ENCODE measurements at regions not wholly inside any gene's neighbourhood (a gene's known extent, or its start where the extent isn't known, plus 50 kb on each side); places are given as distances from the start of the nearest gene placed in this dataset.
"Not testable (repeated sequence)": the region's sequence is repeated elsewhere in the genome, so short reads cannot be mapped to it uniquely, and the experiment has no call there.

DNA sequence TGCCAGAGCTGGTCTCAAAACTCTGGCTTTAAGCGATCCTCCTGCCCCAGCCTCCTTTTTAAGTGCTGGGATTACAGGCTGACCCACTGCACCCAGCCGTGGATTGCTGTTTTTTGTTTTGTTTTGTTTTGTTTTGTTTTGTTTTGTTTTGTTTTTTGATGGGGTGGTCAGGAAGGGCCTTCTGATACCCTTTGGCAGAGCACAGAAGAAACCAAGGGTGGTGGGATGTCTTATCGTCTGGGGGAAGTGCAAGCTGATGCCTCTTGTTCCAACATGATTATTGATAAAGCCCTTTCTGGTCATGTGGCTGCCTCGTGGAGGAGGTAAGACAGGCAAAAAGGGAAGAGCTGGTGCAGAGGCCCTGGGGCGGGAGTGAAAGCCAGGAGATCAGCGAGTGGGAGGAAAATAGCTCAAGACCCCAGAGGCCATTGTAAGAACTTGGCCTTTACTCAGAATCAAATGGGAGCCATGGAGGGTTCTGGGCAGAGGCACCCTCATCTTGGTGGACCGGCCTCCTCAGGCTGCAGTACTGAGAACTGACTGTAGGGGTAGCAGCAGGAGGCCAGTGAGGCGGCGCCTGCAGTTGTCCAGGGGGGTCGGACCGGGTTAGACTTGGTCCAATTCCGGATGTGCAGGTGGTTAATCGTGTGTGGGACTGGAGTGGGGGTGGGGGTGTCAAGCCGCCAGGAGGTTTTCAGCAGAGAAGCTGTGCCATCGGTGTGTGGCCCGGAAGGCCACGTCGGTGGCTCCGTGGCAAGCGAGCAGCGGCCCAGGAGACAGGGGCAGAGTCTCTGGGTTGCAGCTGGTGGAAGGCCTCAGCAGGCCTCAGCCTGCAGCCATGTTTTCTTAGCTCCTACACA, 84.4 kb upstream of the GSE1 start:
- Mint-ChIP-seq H3K4me3 (no peak overlapping the region), H3K36me3 (ENCODE audit: low read depth) (no peaks in the 10 kb centered on the region), H3K27ac (peak overlapping the region in 2 of 3 experiments; percentile 27 to 73), H3K9me3 (no peaks in the 10 kb centered on the region), H3K4me1 (peaks cover 52% of the 10 kb centered on the region), H3K27me3 (ENCODE audit: low read depth) (no peaks in the 10 kb centered on the region)
- TF ChIP-seq, protein P1, sequence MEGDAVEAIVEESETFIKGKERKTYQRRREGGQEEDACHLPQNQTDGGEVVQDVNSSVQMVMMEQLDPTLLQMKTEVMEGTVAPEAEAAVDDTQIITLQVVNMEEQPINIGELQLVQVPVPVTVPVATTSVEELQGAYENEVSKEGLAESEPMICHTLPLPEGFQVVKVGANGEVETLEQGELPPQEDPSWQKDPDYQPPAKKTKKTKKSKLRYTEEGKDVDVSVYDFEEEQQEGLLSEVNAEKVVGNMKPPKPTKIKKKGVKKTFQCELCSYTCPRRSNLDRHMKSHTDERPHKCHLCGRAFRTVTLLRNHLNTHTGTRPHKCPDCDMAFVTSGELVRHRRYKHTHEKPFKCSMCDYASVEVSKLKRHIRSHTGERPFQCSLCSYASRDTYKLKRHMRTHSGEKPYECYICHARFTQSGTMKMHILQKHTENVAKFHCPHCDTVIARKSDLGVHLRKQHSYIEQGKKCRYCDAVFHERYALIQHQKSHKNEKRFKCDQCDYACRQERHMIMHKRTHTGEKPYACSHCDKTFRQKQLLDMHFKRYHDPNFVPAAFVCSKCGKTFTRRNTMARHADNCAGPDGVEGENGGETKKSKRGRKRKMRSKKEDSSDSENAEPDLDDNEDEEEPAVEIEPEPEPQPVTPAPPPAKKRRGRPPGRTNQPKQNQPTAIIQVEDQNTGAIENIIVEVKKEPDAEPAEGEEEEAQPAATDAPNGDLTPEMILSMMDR (IDR thresholded peaks at IDR 0.05; ENCODE audit: unreplicated experiment in 3 of 3): peak in 2 of 3 experiments; percentile 22 to 41

GRCh38 chr16:85529489-85530369, 83.4 kb upstream of the GSE1 start:
- H3K9me3 Mint-ChIP-seq: no peaks in the 10 kb centered on the region
- no peaks in the 10 kb centered on the region for H3K27me3 Mint-ChIP-seq (ENCODE audit: low read depth)
- H3K4me1 Mint-ChIP-seq: peaks cover 56% of the 10 kb centered on the region
- H3K4me3 Mint-ChIP-seq: no peak overlapping the region
- H3K27ac Mint-ChIP-seq: peak overlapping the region in 1 of 3 experiments; percentile 55
- no peaks in the 10 kb centered on the region for H3K36me3 Mint-ChIP-seq (ENCODE audit: low read depth)
- TF ChIP-seq, protein P1 (IDR thresholded peaks at IDR 0.05; ENCODE audit: unreplicated experiment in 3 of 3): no peak

DNA sequence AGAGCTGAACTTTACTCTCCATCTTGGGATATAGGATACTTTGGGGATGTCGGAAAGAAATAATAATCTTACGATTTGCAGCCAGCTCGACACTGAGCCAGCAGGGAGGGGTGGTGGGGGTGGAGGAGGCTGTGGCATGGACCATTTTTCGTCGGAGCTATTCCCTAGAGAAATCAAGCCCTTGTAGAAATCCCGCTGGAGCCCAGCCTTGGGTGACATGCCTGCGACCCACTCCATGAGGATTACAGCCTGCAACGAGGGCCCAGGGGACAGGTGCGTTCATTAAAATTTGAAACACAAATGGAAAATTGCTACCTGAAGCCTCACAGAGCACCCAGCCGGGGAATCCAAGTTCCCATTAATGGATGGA, 82.8 kb upstream of the GSE1 start:
- TF ChIP-seq, protein P1 (IDR thresholded peaks at IDR 0.05; ENCODE audit: unreplicated experiment in 3 of 3): no peak
- H3K36me3 Mint-ChIP-seq (ENCODE audit: low read depth): no peaks in the 10 kb centered on the region
- no peaks in the 10 kb centered on the region for H3K9me3 Mint-ChIP-seq
- peak overlapping the region in 1 of 3 experiments; percentile 31 for H3K27ac Mint-ChIP-seq
- H3K27me3 Mint-ChIP-seq (ENCODE audit: low read depth): no peaks in the 10 kb centered on the region
- no peak overlapping the region for H3K4me3 Mint-ChIP-seq
- H3K4me1 Mint-ChIP-seq: peaks cover 59% of the 10 kb centered on the region

DNA sequence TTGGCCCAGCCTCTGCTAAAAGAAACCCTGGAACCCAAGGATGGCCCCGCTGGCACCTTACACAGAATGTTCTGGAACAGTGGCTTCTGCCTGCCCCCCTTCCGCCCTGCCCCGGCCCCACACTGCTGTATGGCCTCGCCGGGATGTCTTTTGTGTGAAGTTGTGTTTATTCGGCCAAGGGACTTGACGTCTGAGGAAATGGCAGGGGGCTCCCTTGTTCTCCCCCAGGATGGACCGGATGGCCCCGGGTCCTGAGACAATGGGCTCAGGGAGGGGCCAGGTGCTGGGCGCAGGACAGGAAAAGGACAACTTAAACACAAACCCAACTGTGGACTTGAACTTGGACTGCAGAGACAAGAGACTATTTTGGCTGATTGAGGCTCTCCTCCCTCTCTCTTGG, 81.6 kb upstream of the GSE1 start:
- Mint-ChIP-seq H3K36me3 (ENCODE audit: low read depth) (no peaks in the 10 kb centered on the region), H3K27ac (peak overlapping the region in 2 of 3 experiments; percentile 12 to 56), H3K9me3 (no peaks in the 10 kb centered on the region), H3K4me3 (no peak overlapping the region), H3K27me3 (ENCODE audit: low read depth) (no peaks in the 10 kb centered on the region), H3K4me1 (peaks cover 57% of the 10 kb centered on the region)
- TF ChIP-seq, protein P1 (IDR thresholded peaks at IDR 0.05; ENCODE audit: unreplicated experiment in 3 of 3): no peak

DNA sequence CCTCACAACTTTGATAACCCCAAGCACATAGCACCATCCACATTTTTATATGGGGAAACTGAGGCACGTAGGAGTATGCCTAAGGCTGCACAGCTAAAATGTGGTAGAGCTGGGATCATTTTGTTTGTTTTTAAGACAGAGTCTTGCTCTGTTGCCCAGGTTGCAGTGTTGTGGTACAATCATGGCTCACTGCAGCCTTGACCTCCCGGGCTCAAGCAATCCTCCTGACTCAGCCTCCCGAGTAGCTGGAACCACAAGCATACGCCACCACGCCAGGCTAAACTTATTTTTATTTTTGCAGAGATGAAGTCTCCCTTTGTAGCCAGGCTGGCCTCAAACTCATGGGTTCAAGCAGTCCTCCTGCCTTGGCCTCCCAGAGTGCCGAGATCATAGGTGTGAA, 81.0 kb upstream of the GSE1 start:
- Mint-ChIP-seq H3K4me3 (no peak overlapping the region), H3K9me3 (no peaks in the 10 kb centered on the region), H3K27me3 (ENCODE audit: low read depth) (no peaks in the 10 kb centered on the region), H3K4me1 (peaks cover 58% of the 10 kb centered on the region), H3K36me3 (ENCODE audit: low read depth) (no peaks in the 10 kb centered on the region), H3K27ac (peak overlapping the region in 1 of 3 experiments; percentile 56)
- TF ChIP-seq, protein P1 (IDR thresholded peaks at IDR 0.05; ENCODE audit: unreplicated experiment in 3 of 3): no peak

GRCh38 chr16:85533593-85533992, 79.5 kb upstream of the GSE1 start:
- not testable (repeated sequence) for H3K27me3 Mint-ChIP-seq (ENCODE audit: low read depth); H3K4me3 Mint-ChIP-seq; H3K27ac Mint-ChIP-seq; H3K9me3 Mint-ChIP-seq; H3K36me3 Mint-ChIP-seq (ENCODE audit: low read depth)
- peaks cover 59% of the 10 kb centered on the region for H3K4me1 Mint-ChIP-seq

All from nephron (organoid).